Upper lobe of right lung (tissue), 1 donor: ENCODE measurements at regions not wholly inside any gene's neighbourhood (a gene's known extent, or its start where the extent isn't known, plus 50 kb on each side); places are given as distances from the start of the nearest gene placed in this dataset.

Source experiments
- ATAC-seq: fragments of 200-7000 bp; cut with Tn5 transposase; one replicate; pipeline ENCODE4 v1.9.1; 2020; ENCODE audit warnings: mild to moderate bottlenecking, moderate library complexity
- DNase-seq: peaks from one replicate; pipeline ENCODE4 v3.0.0-alpha.2; 2020
- H3K27ac ChIP-seq: fragments of 200-600 bp; one replicate; pipeline ENCODE4 v1.8.0; 2022
- H3K27me3 ChIP-seq: fragments of 200-600 bp; one replicate; pipeline ENCODE4 v1.8.0; 2022; ENCODE audit warnings: mild to moderate bottlenecking
- H3K36me3 ChIP-seq: fragments of 200-600 bp; one replicate; pipeline ENCODE4 v1.8.0; 2022
- H3K4me1 ChIP-seq: fragments of 200-600 bp; one replicate; pipeline ENCODE4 v1.8.0; 2022
- H3K4me3 ChIP-seq: fragments of 200-600 bp; one replicate; pipeline ENCODE4 v1.8.0; 2022; ENCODE audit warnings: mild to moderate bottlenecking
- H3K9me3 ChIP-seq: fragments of 200-600 bp; one replicate; pipeline ENCODE4 v1.8.0; 2022
- intact Hi-C: fragments of 100-400 bp; cut with DNase I; formaldehyde crosslinking; loops from one replicate; pipeline ENCODE4 v1.11.0; 2022
- TF ChIP-seq, protein P1 (sequence below): fragments of 200-600 bp; IDR thresholded peaks from one replicate; pipeline ENCODE4 v1.8.0; 2022; ENCODE audit warnings: antibody characterized with exemption
- donor health status: DM: no; HTN: yes; CAD: no; lungs with severe emphysema.

- H3K36me3 ChIP-seq = no peaks in the 10 kb centered on the region
- no peak for ATAC-seq
- H3K4me3 ChIP-seq = no peak overlapping the region
- intact Hi-C loops = no loop called here
- no peaks in the 10 kb centered on the region for H3K9me3 ChIP-seq
- DNase-seq = no peak
- H3K27ac ChIP-seq = no peak overlapping the region
- TF ChIP-seq, protein P1, sequence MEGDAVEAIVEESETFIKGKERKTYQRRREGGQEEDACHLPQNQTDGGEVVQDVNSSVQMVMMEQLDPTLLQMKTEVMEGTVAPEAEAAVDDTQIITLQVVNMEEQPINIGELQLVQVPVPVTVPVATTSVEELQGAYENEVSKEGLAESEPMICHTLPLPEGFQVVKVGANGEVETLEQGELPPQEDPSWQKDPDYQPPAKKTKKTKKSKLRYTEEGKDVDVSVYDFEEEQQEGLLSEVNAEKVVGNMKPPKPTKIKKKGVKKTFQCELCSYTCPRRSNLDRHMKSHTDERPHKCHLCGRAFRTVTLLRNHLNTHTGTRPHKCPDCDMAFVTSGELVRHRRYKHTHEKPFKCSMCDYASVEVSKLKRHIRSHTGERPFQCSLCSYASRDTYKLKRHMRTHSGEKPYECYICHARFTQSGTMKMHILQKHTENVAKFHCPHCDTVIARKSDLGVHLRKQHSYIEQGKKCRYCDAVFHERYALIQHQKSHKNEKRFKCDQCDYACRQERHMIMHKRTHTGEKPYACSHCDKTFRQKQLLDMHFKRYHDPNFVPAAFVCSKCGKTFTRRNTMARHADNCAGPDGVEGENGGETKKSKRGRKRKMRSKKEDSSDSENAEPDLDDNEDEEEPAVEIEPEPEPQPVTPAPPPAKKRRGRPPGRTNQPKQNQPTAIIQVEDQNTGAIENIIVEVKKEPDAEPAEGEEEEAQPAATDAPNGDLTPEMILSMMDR = no peak
- H3K4me1 ChIP-seq = no peaks in the 10 kb centered on the region
- H3K27me3 ChIP-seq = no peaks in the 10 kb centered on the region
Measured at GRCh38 chr7:47719675-47720074, 137.8 kb upstream of the TNS3 start.

GRCh38 chr7:47715631-47716068 lies 133.7 kb upstream of the TNS3 start:
- DNase-seq (no peak), ATAC-seq (no peak)
- TF ChIP-seq, protein P1 = no peak
- Histone ChIP-seq H3K9me3 (no peaks in the 10 kb centered on the region), H3K27ac (no peak overlapping the region), H3K4me1 (no peaks in the 10 kb centered on the region), H3K27me3 (no peaks in the 10 kb centered on the region), H3K36me3 (no peaks in the 10 kb centered on the region), H3K4me3 (no peak overlapping the region)
- intact Hi-C loops = no loop called here

DNA sequence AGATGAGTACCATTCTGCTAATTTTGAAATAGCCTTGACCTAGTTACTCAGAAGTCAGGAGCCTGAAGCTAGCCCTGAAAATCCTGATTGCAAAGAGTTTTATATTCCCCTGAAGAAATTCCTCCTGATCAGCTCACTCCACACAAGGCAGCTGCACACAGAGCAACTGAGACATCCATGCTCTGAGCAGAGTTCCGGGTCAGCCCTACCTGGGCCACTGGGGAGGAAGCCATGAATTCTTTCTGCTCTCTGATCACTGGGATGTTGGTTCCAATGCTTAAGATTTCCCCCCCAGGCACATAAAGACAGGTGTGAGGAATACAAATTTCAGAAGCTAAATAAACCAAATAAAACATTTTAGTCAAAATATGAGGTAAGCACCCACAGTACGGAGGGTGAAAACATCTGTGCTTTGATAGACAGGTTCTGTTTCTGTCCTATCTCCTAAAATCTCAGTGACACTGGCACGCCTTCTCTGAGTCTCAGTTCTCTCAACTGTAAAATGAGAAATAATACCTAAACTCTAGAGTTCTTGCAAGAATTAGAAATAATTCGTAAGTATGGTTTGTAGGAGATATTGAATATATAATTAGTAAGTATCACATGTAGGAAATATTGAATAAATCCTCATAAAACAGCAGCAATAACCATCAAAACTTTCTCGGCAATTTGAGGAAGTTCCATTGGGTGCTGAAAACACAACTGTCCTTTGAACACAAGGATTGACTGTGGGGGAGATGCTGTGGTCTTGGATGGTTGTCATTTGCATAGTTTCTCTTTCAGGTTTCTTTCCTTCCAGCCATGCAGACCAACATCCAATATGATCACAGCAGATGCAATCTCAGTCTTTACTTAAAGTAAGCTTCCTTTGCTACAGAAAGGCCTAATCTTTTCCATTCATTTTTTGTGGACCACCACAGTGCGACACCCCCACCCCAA lies 133.0 kb upstream of the TNS3 start:
- Histone ChIP-seq H3K36me3 (no peaks in the 10 kb centered on the region), H3K9me3 (no peaks in the 10 kb centered on the region), H3K27ac (no peak overlapping the region), H3K4me1 (no peaks in the 10 kb centered on the region), H3K4me3 (no peak overlapping the region), H3K27me3 (no peaks in the 10 kb centered on the region)
- ATAC-seq (no peak), DNase-seq (no peak)
- TF ChIP-seq, protein P1 = no peak
- intact Hi-C loops = no loop called here

DNA sequence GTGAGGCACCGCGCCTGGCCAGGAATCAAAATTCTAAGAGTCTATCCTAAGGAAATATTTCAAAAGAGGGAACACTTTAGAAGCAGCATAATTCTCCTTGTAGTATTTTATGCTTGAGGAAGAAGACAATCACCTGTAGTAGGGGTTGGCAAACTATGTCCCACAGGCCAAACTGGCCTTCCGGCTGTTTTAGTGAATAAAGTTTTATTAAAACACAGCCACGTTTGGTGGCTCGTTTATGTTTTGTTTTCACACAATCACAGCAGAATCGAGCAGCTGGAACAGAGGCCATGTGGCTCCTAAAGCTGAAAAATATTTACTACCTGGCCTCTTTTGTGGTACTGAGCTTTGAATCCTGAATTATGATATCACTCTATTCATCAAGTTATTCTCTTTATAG lies 131.7 kb upstream of the TNS3 start:
- Histone ChIP-seq H3K27me3 (no peaks in the 10 kb centered on the region), H3K4me3 (no peak overlapping the region), H3K9me3 (no peaks in the 10 kb centered on the region), H3K27ac (no peak overlapping the region), H3K4me1 (no peaks in the 10 kb centered on the region), H3K36me3 (no peaks in the 10 kb centered on the region)
- DNase-seq (no peak), ATAC-seq (no peak)
- TF ChIP-seq, protein P1 = no peak
- intact Hi-C loops = no loop called here

DNA sequence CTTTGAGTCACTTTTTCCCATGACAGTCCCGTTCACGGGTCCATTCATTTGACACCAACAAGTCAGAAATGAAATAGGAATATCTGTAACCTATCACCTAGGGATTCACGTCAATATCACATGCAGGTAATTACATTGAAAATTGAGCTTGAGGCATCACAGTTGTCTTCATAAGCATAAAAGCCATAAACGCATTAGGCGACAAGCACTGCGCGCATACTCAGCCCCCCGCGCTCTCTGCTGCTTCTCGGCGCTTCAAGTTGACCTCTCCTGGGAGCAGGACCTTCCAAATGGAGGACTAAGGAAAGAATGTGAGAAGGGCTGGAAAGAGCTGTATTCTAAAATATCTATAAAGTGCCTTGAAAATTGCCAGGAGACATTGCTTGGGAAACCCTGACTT lies 130.5 kb upstream of the TNS3 start:
- no peak overlapping the region for H3K4me3 ChIP-seq
- H3K27ac ChIP-seq = no peak overlapping the region
- intact Hi-C loops = no loop called here

More for the DNA sequence above, 130.5 kb upstream of the TNS3 start:
- H3K27me3 ChIP-seq = no peaks in the 10 kb centered on the region
- DNase-seq (no peak), ATAC-seq (no peak)
- H3K9me3 ChIP-seq = no peaks in the 10 kb centered on the region
- no peaks in the 10 kb centered on the region for H3K36me3 ChIP-seq
- H3K4me1 ChIP-seq = no peaks in the 10 kb centered on the region
- TF ChIP-seq, protein P1 = no peak
